CD4-positive, alpha-beta T cell (primary cell): ENCODE measurements at regions not wholly inside any gene's neighbourhood (a gene's known extent, or its start where the extent isn't known, plus 50 kb on each side); places are given as distances from the start of the nearest gene placed in this dataset.

Experiments used
- ATAC-seq: fragments of 200-7000 bp; cut with Tn5 transposase; one replicate; pipeline ENCODE4 v1.10.0; 2022; ENCODE audit warnings: mild to moderate bottlenecking; ENCODE audit not compliant: poor library complexity
- CTCF ChIA-PET: fragments of 350-600 bp; sonication (Branson Sonifier 250); formaldehyde crosslinking; loops from one replicate; lab custom pipeline; 2021; ENCODE audit warnings: antibody characterized with exemption, inconsistent platforms; lab: Charles Lee
- POLR2A ChIA-PET: fragments of 350-600 bp; sonication (Branson Sonifier 250); formaldehyde crosslinking; loops from one replicate; lab custom pipeline; 2021; ENCODE audit warnings: antibody characterized with exemption, inconsistent platforms; lab: Charles Lee
- DNase-seq, 14 experiments: peaks; one replicate each; pipeline ENCODE4 v3.0.0-alpha.2; 2013 to 2020; ENCODE audit warnings: mixed read lengths in 2 of 14
- H3K27ac ChIP-seq, 2 donors: one replicate each; pipeline versions ENCODE4 v1.5.1 to v1.7.0; 2013; ENCODE audit warnings: low read length in 2 of 2, low read depth in 1 of 2, mild to moderate bottlenecking in 1 of 2
- H3K27me3 ChIP-seq, 2 experiments: 1 replicate in 1 of 2; 2 replicates in 1 of 2; pipeline versions ENCODE4 v1.6.1 to v1.7.0; 2013; ENCODE audit warnings: low read length in 2 of 2, control low read depth in 1 of 2, mild to moderate bottlenecking in 1 of 2, moderate library complexity in 1 of 2; ENCODE audit not compliant: insufficient read depth in 2 of 2, control insufficient read depth in 1 of 2
- H3K36me3 ChIP-seq: one replicate; pipeline ENCODE4 v1.6.1; 2013; ENCODE audit warnings: low read length, control low read depth; ENCODE audit not compliant: insufficient read depth
- H3K4me1 ChIP-seq: one replicate; pipeline ENCODE4 v1.6.1; 2013; ENCODE audit warnings: low read length, control low read depth; ENCODE audit not compliant: insufficient read depth
- H3K4me3 ChIP-seq: one replicate; pipeline ENCODE4 v1.5.1; 2013; ENCODE audit warnings: mild to moderate bottlenecking, low read length, moderate library complexity
- H3K9me3 ChIP-seq, 2 experiments: 1 replicate in 1 of 2; 2 replicates in 1 of 2; pipeline versions ENCODE4 v1.6.1 to v1.7.0; 2013; ENCODE audit warnings: low read length in 2 of 2, mild to moderate bottlenecking in 2 of 2, control low read depth in 1 of 2, moderate library complexity in 1 of 2; ENCODE audit not compliant: control insufficient read depth in 1 of 2, insufficient read depth in 1 of 2
- H3K27ac Mint-ChIP-seq: one replicate; pipeline ENCODE4 v1.8.0; 2020; ENCODE audit warnings: mixed read lengths
- H3K27me3 Mint-ChIP-seq: one replicate; pipeline ENCODE4 v1.8.0; 2021; ENCODE audit warnings: mixed read lengths
- H3K36me3 Mint-ChIP-seq: one replicate; pipeline ENCODE4 v1.8.0; 2021; ENCODE audit warnings: low read depth, mixed read lengths
- H3K4me1 Mint-ChIP-seq: one replicate; pipeline ENCODE4 v1.8.0; 2021; ENCODE audit warnings: low read depth, mixed read lengths
- H3K4me3 Mint-ChIP-seq: one replicate; pipeline ENCODE4 v1.8.0; 2020; ENCODE audit warnings: mild to moderate bottlenecking, mixed read lengths
- H3K9me3 Mint-ChIP-seq: one replicate; pipeline ENCODE4 v1.8.0; 2020; ENCODE audit warnings: mixed read lengths
- CTCF ChIP-seq: fragments of 200-600 bp; IDR thresholded peaks from one replicate; pipeline ENCODE4 v1.8.0; 2022; ENCODE audit warnings: antibody characterized with exemption, mild to moderate bottlenecking
- intact Hi-C, 2 experiments: fragments of 100-400 bp; cut with DNase I in 1 of 2; cut with micrococcal nuclease in 1 of 2; formaldehyde crosslinking; loops; one replicate each; pipeline versions ENCODE4 v1.15.1 to v1.9.0; 2023 to 2025; cut with DNase I, micrococcal nuclease

DNA sequence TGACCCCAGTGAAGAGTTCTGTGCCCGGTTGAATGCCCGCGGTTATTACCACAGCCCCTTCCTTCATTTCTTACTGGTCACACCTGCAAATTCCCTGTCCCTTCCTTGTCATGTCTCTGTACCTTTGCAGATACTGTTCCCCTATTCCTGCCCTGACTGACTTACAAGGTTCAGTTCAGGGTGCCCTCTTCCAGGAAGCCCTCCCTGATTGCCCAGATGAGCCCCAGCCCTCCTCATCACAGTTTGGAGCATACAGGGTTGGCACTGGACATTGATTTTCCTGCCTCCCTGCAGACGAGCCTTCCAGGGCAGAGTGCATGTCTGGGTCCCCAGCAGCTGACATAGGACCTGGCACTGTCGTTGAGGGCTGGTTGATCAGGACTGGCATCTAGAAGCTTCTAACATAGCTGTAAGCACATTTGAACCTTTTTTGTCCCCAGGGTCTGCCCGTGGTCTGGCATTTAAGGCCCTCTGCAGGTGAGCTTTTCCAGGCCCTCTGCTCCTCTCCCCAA lies 70.4 kb upstream of the SHISAL1 start:
- Histone ChIP-seq H3K9me3 (no peaks in the 10 kb centered on the region), H3K4me3 (no peak overlapping the region), H3K27ac (no peak overlapping the region), H3K27me3 (no peaks in the 10 kb centered on the region), H3K4me1 (no peaks in the 10 kb centered on the region), H3K36me3 (no peaks in the 10 kb centered on the region)
- no peak for TF ChIP-seq CTCF
- H3K27ac Mint-ChIP-seq: no peak overlapping the region
- ChIA-PET CTCF (no interaction called here), POLR2A (no interaction called here)
- H3K36me3 Mint-ChIP-seq: no peaks in the 10 kb centered on the region
- H3K9me3 Mint-ChIP-seq: no peaks in the 10 kb centered on the region
- no peak overlapping the region for H3K4me3 Mint-ChIP-seq
- ATAC-seq (no peak), DNase-seq (no peak)
- no peaks in the 10 kb centered on the region for H3K4me1 Mint-ChIP-seq
- peaks cover 4% of the 10 kb centered on the region for H3K27me3 Mint-ChIP-seq
- intact Hi-C loops: no loop called here

- CTCF ChIA-PET: no interaction called here
- ATAC-seq (no peak), DNase-seq (no peak)
Measured at GRCh38 chr22:44382116-44383038, 69.6 kb upstream of the SHISAL1 start.

GRCh38 chr22:44381761-44382115 lies 69.0 kb upstream of the SHISAL1 start:
- H3K27me3 Mint-ChIP-seq: peaks cover 4% of the 10 kb centered on the region
- H3K4me1 Mint-ChIP-seq: no peaks in the 10 kb centered on the region
- intact Hi-C loops: no loop called here
- CTCF ChIA-PET: no interaction called here
- no peaks in the 10 kb centered on the region for H3K36me3 Mint-ChIP-seq
- Histone ChIP-seq H3K9me3 (no peaks in the 10 kb centered on the region), H3K4me3 (no peak overlapping the region), H3K27me3 (no peaks in the 10 kb centered on the region), H3K4me1 (no peaks in the 10 kb centered on the region), H3K36me3 (no peaks in the 10 kb centered on the region), H3K27ac (no peak overlapping the region)
- no peak overlapping the region for H3K27ac Mint-ChIP-seq
- no peak overlapping the region for H3K4me3 Mint-ChIP-seq
- H3K9me3 Mint-ChIP-seq: no peaks in the 10 kb centered on the region
- POLR2A ChIA-PET: no interaction called here
- DNase-seq: no peak
- no peak for ATAC-seq
- no peak for TF ChIP-seq CTCF

More at GRCh38 chr22:44382116-44383038, 69.6 kb upstream of the SHISAL1 start:
- H3K27ac Mint-ChIP-seq: no peak overlapping the region
- intact Hi-C loops: no loop called here
- no peaks in the 10 kb centered on the region for H3K4me1 Mint-ChIP-seq
- POLR2A ChIA-PET: no interaction called here
- H3K27me3 Mint-ChIP-seq: peaks cover 4% of the 10 kb centered on the region
- no peaks in the 10 kb centered on the region for H3K9me3 Mint-ChIP-seq
- no peaks in the 10 kb centered on the region for H3K27me3 ChIP-seq
- TF ChIP-seq CTCF: no peak
- H3K4me1 ChIP-seq: no peaks in the 10 kb centered on the region
- H3K9me3 ChIP-seq: no peaks in the 10 kb centered on the region
- H3K36me3 Mint-ChIP-seq: no peaks in the 10 kb centered on the region
- no peak overlapping the region for H3K4me3 ChIP-seq
- H3K36me3 ChIP-seq: no peaks in the 10 kb centered on the region
- H3K4me3 Mint-ChIP-seq: no peak overlapping the region
- no peak overlapping the region for H3K27ac ChIP-seq
